PC-9 (cell line): ENCODE measurements at regions not wholly inside any gene's neighbourhood (a gene's known extent, or its start where the extent isn't known, plus 50 kb on each side); places are given as distances from the start of the nearest gene placed in this dataset.

Experiments used
- EZH2 ChIP-seq: fragments of 200-600 bp; sonication (generic); IDR thresholded peaks from 2 replicates; pipeline ENCODE4 v1.8.0; 2017; ENCODE audit warnings: antibody characterized with exemption, low read depth
- TF ChIP-seq, protein P1 (sequence below): fragments of 200-600 bp; sonication (generic); conservative IDR thresholded peaks from 2 replicates; pipeline ENCODE4 v1.6.1; 2017; ENCODE audit warnings: mixed run types, antibody characterized with exemption, mild to moderate bottlenecking, moderate library complexity

GRCh38 chr22:22143448-22143847 lies 101.1 kb upstream of the VPREB1 start:
- TF ChIP-seq, protein P1, sequence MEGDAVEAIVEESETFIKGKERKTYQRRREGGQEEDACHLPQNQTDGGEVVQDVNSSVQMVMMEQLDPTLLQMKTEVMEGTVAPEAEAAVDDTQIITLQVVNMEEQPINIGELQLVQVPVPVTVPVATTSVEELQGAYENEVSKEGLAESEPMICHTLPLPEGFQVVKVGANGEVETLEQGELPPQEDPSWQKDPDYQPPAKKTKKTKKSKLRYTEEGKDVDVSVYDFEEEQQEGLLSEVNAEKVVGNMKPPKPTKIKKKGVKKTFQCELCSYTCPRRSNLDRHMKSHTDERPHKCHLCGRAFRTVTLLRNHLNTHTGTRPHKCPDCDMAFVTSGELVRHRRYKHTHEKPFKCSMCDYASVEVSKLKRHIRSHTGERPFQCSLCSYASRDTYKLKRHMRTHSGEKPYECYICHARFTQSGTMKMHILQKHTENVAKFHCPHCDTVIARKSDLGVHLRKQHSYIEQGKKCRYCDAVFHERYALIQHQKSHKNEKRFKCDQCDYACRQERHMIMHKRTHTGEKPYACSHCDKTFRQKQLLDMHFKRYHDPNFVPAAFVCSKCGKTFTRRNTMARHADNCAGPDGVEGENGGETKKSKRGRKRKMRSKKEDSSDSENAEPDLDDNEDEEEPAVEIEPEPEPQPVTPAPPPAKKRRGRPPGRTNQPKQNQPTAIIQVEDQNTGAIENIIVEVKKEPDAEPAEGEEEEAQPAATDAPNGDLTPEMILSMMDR, result no peak
- no peak for TF ChIP-seq EZH2
